GM23338 (cell line): ENCODE measurements at regions not wholly inside any gene's neighbourhood (a gene's known extent, or its start where the extent isn't known, plus 50 kb on each side); places are given as distances from the start of the nearest gene placed in this dataset.

ENCODE experiments used
- ATAC-seq: fragments of 200-7000 bp; cut with Tn5 transposase; 3 replicates; pipeline ENCODE4 v1.9.1; 2020
- DNase-seq: peaks from one replicate; pipeline ENCODE4 v3.0.0-alpha.2; 2015; ENCODE audit warnings: low spot score
- H2AFZ ChIP-seq: fragments of 200-600 bp; sonication (generic); 2 replicates; pipeline ENCODE4 v1.8.0; 2016; ENCODE audit warnings: antibody characterized with exemption, mild to moderate bottlenecking, moderate library complexity
- H3F3A ChIP-seq: fragments of 200-600 bp; sonication (generic); replicated peaks from 2 replicates; pipeline ENCODE4 v1.8.0; 2017; ENCODE audit warnings: antibody characterized with exemption, mixed run types, low read depth
- H3K27ac ChIP-seq: fragments of 200-600 bp; sonication (generic); 2 replicates; pipeline ENCODE4 v1.6.1; 2016; ENCODE audit warnings: low read depth
- H3K27me3 ChIP-seq: fragments of 200-600 bp; sonication (generic); 2 replicates; pipeline ENCODE4 v1.8.0; 2016; ENCODE audit warnings: mild to moderate bottlenecking, mixed run types, moderate library complexity; ENCODE audit not compliant: insufficient read depth
- H3K36me3 ChIP-seq: fragments of 200-600 bp; sonication (generic); 2 replicates; pipeline ENCODE4 v1.8.0; 2016; ENCODE audit warnings: mild to moderate bottlenecking; ENCODE audit not compliant: insufficient read depth
- H3K4me1 ChIP-seq: fragments of 200-600 bp; sonication (generic); 2 replicates; pipeline ENCODE4 v1.8.0; 2016; ENCODE audit warnings: mild to moderate bottlenecking, moderate library complexity; ENCODE audit not compliant: insufficient read depth
- H3K4me2 ChIP-seq: fragments of 200-600 bp; sonication (generic); 2 replicates; pipeline ENCODE4 v1.7.1; 2017; ENCODE audit warnings: mixed run types
- H3K4me3 ChIP-seq: fragments of 200-600 bp; sonication (generic); 2 replicates; pipeline ENCODE4 v1.6.1; 2016; ENCODE audit warnings: mixed run types
- H3K79me2 ChIP-seq: fragments of 200-600 bp; sonication (generic); replicated peaks from 2 replicates; pipeline ENCODE4 v1.8.0; 2017; ENCODE audit warnings: mild to moderate bottlenecking; ENCODE audit not compliant: insufficient read depth
- H3K9me2 ChIP-seq: fragments of 200-600 bp; sonication (generic); 2 replicates; pipeline ENCODE4 v1.8.0; 2017; ENCODE audit not compliant: insufficient read depth
- H4K20me1 ChIP-seq: fragments of 200-600 bp; sonication (generic); replicated peaks from 2 replicates; pipeline ENCODE4 v1.8.0; 2017; ENCODE audit warnings: mild to moderate bottlenecking; ENCODE audit not compliant: insufficient read depth
- H3K27ac Mint-ChIP-seq: 2 replicates; pipeline ENCODE4 v1.8.0; 2020; ENCODE audit warnings: inconsistent platforms, mild to moderate bottlenecking, moderate library complexity, mixed read lengths
- H3K27me3 Mint-ChIP-seq: 3 replicates; pipeline ENCODE4 v1.8.0; 2022; ENCODE audit warnings: low read depth, mild to moderate bottlenecking, moderate library complexity, mixed read lengths, inconsistent platforms; ENCODE audit not compliant: insufficient read depth, poor library complexity
- H3K36me3 Mint-ChIP-seq: 3 replicates; pipeline ENCODE4 v1.8.0; 2021; ENCODE audit warnings: low read depth, mild to moderate bottlenecking, inconsistent platforms, moderate library complexity, mixed read lengths
- H3K4me1 Mint-ChIP-seq: 3 replicates; pipeline ENCODE4 v1.8.0; 2020; ENCODE audit warnings: mild to moderate bottlenecking, inconsistent platforms, mixed read lengths
- H3K4me3 Mint-ChIP-seq: 3 replicates; pipeline ENCODE4 v1.8.0; 2021; ENCODE audit warnings: moderate library complexity, mild to moderate bottlenecking, inconsistent platforms, mixed read lengths
- H3K9me3 Mint-ChIP-seq: 3 replicates; pipeline ENCODE4 v1.8.0; 2020; ENCODE audit warnings: moderate library complexity, mild to moderate bottlenecking, inconsistent platforms, mixed read lengths
- CREB1 ChIP-seq: fragments of 250-450 bp; sonication (Bioruptor Pico); IDR thresholded peaks from 2 replicates; pipeline ENCODE4 v1.5.0; 2020; ENCODE audit warnings: low read depth, mild to moderate bottlenecking, moderate library complexity
- EZH2 ChIP-seq: fragments of 200-600 bp; sonication (generic); IDR thresholded peaks from one replicate; pipeline ENCODE4 v1.8.0; 2017; ENCODE audit warnings: antibody characterized with exemption, mild to moderate bottlenecking, low read depth; ENCODE audit not compliant: unreplicated experiment
- JUNB ChIP-seq: IDR thresholded peaks from one replicate; pipeline ENCODE4 v1.6.1; 2016; ENCODE audit warnings: antibody characterized with exemption; ENCODE audit not compliant: unreplicated experiment
- NANOG ChIP-seq: IDR thresholded peaks from 2 replicates; pipeline ENCODE4 v1.6.1; 2016; ENCODE audit warnings: antibody characterized with exemption, borderline replicate concordance
- POLR2AphosphoS5 ChIP-seq: IDR thresholded peaks from 2 replicates; pipeline ENCODE4 v1.6.1; 2016; ENCODE audit warnings: antibody characterized with exemption, low read depth
- STAT1 ChIP-seq: IDR thresholded peaks from one replicate; pipeline ENCODE4 v1.6.1; 2016; ENCODE audit warnings: antibody characterized with exemption; ENCODE audit not compliant: unreplicated experiment
- ZNF114 ChIP-seq: fragments of 250-450 bp; sonication (Bioruptor Pico); IDR thresholded peaks from 2 replicates; pipeline ENCODE4 v1.5.0; 2020; ENCODE audit warnings: mild to moderate bottlenecking, moderate library complexity
- ZNF331 ChIP-seq: fragments of 250-450 bp; sonication (Bioruptor Pico); IDR thresholded peaks from 2 replicates; pipeline ENCODE4 v1.5.0; 2020; ENCODE audit warnings: low read depth, mild to moderate bottlenecking, moderate library complexity
- TF ChIP-seq, protein P1 (sequence below), 2 experiments: fragments of 200-600 bp in 1 of 2; sonication (generic) in 1 of 2; conservative IDR thresholded peaks; 2 replicates each; pipeline versions ENCODE4 v1.5.1 to v1.6.1; 2016 to 2017; ENCODE audit warnings: antibody characterized with exemption in 2 of 2, low read depth in 2 of 2, mild to moderate bottlenecking in 2 of 2, moderate library complexity in 1 of 2
- TF ChIP-seq, protein P2 (sequence below): fragments of 250-450 bp; sonication (Bioruptor Pico); IDR thresholded peaks from 2 replicates; pipeline ENCODE4 v1.5.0; 2020; ENCODE audit warnings: mild to moderate bottlenecking, moderate library complexity
- TF ChIP-seq, protein P3 (sequence below): IDR thresholded peaks from 2 replicates; pipeline ENCODE4 v1.6.1; 2016; ENCODE audit warnings: antibody characterized with exemption

DNA sequence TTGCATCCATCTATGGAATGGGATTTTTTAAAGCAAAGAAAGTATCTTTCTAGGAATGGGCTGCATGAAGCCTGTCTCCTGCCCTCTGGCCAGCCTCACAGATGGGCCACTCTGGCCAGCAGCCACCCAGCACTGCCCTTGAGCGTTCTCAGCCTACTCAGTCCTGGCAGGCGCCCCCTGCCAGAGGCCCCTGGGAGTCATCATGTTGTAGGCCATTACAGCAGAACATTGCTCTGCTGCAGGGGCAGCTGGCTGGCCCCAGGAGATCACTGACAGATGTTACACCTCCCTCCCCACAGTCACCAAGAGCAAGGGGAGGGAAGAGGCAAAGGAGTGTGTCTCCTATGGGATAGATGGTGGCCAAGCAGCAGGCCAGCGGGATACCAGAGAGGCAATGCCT is 363.7 kb downstream of the NXPE2 start:
- ATAC-seq: peak; percentile 86
- no peak overlapping the region for H2AFZ ChIP-seq
- no peak overlapping the region for H3K27ac ChIP-seq
- H3K4me1 ChIP-seq: no peaks in the 10 kb centered on the region
- no peak overlapping the region for H3K4me2 ChIP-seq
- H4K20me1 ChIP-seq: no peaks in the 10 kb centered on the region
- Mint-ChIP-seq H3K9me3 (peaks cover 5% of the 10 kb centered on the region; the same call in 1 of the 3 replicates), H3K4me1 (no peaks in the 10 kb centered on the region), H3K4me3 (no peak overlapping the region), H3K27ac (no peak overlapping the region), H3K27me3 (no peaks in the 10 kb centered on the region), H3K36me3 (no peaks in the 10 kb centered on the region; the same call in 2 of the 3 replicates)
- peak; percentile 15 for DNase-seq
- no peak overlapping the region for H3K4me3 ChIP-seq
- TF ChIP-seq, protein P1, sequence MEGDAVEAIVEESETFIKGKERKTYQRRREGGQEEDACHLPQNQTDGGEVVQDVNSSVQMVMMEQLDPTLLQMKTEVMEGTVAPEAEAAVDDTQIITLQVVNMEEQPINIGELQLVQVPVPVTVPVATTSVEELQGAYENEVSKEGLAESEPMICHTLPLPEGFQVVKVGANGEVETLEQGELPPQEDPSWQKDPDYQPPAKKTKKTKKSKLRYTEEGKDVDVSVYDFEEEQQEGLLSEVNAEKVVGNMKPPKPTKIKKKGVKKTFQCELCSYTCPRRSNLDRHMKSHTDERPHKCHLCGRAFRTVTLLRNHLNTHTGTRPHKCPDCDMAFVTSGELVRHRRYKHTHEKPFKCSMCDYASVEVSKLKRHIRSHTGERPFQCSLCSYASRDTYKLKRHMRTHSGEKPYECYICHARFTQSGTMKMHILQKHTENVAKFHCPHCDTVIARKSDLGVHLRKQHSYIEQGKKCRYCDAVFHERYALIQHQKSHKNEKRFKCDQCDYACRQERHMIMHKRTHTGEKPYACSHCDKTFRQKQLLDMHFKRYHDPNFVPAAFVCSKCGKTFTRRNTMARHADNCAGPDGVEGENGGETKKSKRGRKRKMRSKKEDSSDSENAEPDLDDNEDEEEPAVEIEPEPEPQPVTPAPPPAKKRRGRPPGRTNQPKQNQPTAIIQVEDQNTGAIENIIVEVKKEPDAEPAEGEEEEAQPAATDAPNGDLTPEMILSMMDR (conservative IDR thresholded peaks at IDR 0.05; ENCODE audit: low read depth in 2 of 2): peak; percentile 38 to 59
- no peak for TF ChIP-seq STAT1
- TF ChIP-seq POLR2AphosphoS5: no peak
- TF ChIP-seq JUNB: no peak
- H3K36me3 ChIP-seq: no peaks in the 10 kb centered on the region
- no peaks in the 10 kb centered on the region for H3K79me2 ChIP-seq
- peaks cover 8% of the 10 kb centered on the region; the same call in 1 of the 2 replicates for H3K9me2 ChIP-seq
- no peaks in the 10 kb centered on the region for H3F3A ChIP-seq
- H3K27me3 ChIP-seq: no peaks in the 10 kb centered on the region

DNA sequence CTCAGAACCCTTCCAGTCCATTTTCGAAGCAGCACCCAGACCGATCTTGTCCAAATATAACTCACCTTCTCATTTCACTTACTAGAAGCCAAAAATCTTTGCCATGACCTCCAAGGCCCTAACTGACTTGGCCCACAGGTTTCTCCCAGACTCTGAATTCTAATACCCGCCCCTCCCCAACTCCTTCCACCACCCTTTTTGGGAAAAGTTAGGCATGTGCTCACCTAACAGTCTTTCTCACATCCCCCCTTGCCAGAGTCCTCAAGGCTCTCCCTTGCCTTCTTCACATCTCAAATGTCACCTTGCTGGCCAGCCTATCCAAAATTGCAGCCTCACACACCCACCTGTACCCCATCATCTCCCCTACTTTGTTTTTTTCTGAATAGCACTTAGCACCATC is 369.3 kb downstream of the NXPE2 start:
- Histone ChIP-seq H3K4me1 (peaks cover 11% of the 10 kb centered on the region), H3F3A (no peaks in the 10 kb centered on the region), H3K9me2 (peaks cover 5% of the 10 kb centered on the region; the same call in 1 of the 2 replicates), H3K4me2 (no peak overlapping the region), H2AFZ (no peak overlapping the region), H3K36me3 (no peaks in the 10 kb centered on the region), H3K27me3 (no peaks in the 10 kb centered on the region), H4K20me1 (no peaks in the 10 kb centered on the region; the same call in 1 of the 2 replicates), H3K27ac (no peak overlapping the region), H3K79me2 (no peaks in the 10 kb centered on the region), H3K4me3 (no peak overlapping the region)
- H3K27ac Mint-ChIP-seq: no peak overlapping the region
- ATAC-seq (no peak), DNase-seq (no peak)
- H3K9me3 Mint-ChIP-seq: no peaks in the 10 kb centered on the region
- H3K36me3 Mint-ChIP-seq: no peaks in the 10 kb centered on the region
- H3K4me3 Mint-ChIP-seq: no peak overlapping the region
- H3K27me3 Mint-ChIP-seq: no peaks in the 10 kb centered on the region
- peaks cover 14% of the 10 kb centered on the region for H3K4me1 Mint-ChIP-seq
- TF ChIP-seq CREB1 (CRISPR knock-in tag) (no peak), STAT1 (no peak), NANOG (no peak), EZH2 (no peak), JUNB (no peak), ZNF114 (CRISPR knock-in tag) (no peak), ZNF331 (CRISPR knock-in tag) (no peak)
- TF ChIP-seq, protein P2, sequence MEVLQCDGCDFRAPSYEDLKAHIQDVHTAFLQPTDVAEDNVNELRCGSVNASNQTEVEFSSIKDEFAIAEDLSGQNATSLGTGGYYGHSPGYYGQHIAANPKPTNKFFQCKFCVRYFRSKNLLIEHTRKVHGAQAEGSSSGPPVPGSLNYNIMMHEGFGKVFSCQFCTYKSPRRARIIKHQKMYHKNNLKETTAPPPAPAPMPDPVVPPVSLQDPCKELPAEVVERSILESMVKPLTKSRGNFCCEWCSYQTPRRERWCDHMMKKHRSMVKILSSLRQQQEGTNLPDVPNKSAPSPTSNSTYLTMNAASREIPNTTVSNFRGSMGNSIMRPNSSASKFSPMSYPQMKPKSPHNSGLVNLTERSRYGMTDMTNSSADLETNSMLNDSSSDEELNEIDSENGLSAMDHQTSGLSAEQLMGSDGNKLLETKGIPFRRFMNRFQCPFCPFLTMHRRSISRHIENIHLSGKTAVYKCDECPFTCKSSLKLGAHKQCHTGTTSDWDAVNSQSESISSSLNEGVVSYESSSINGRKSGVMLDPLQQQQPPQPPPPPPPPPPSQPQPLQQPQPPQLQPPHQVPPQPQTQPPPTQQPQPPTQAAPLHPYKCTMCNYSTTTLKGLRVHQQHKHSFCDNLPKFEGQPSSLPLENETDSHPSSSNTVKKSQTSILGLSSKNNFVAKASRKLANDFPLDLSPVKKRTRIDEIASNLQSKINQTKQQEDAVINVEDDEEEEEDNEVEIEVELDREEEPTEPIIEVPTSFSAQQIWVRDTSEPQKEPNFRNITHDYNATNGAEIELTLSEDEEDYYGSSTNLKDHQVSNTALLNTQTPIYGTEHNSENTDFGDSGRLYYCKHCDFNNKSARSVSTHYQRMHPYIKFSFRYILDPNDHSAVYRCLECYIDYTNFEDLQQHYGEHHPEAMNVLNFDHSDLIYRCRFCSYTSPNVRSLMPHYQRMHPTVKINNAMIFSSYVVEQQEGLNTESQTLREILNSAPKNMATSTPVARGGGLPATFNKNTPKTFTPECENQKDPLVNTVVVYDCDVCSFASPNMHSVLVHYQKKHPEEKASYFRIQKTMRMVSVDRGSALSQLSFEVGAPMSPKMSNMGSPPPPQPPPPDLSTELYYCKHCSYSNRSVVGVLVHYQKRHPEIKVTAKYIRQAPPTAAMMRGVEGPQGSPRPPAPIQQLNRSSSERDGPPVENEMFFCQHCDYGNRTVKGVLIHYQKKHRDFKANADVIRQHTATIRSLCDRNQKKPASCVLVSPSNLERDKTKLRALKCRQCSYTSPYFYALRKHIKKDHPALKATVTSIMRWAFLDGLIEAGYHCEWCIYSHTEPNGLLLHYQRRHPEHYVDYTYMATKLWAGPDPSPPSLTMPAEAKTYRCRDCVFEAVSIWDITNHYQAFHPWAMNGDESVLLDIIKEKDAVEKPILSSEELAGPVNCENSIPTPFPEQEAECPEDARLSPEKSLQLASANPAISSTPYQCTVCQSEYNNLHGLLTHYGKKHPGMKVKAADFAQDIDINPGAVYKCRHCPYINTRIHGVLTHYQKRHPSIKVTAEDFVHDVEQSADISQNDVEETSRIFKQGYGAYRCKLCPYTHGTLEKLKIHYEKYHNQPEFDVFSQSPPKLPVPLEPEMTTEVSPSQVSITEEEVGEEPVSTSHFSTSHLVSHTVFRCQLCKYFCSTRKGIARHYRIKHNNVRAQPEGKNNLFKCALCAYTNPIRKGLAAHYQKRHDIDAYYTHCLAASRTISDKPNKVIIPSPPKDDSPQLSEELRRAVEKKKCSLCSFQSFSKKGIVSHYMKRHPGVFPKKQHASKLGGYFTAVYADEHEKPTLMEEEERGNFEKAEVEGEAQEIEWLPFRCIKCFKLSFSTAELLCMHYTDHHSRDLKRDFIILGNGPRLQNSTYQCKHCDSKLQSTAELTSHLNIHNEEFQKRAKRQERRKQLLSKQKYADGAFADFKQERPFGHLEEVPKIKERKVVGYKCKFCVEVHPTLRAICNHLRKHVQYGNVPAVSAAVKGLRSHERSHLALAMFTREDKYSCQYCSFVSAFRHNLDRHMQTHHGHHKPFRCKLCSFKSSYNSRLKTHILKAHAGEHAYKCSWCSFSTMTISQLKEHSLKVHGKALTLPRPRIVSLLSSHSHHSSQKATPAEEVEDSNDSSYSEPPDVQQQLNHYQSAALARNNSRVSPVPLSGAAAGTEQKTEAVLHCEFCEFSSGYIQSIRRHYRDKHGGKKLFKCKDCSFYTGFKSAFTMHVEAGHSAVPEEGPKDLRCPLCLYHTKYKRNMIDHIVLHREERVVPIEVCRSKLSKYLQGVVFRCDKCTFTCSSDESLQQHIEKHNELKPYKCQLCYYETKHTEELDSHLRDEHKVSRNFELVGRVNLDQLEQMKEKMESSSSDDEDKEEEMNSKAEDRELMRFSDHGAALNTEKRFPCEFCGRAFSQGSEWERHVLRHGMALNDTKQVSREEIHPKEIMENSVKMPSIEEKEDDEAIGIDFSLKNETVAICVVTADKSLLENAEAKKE (CRISPR knock-in tag): no peak
- TF ChIP-seq, protein P3, sequence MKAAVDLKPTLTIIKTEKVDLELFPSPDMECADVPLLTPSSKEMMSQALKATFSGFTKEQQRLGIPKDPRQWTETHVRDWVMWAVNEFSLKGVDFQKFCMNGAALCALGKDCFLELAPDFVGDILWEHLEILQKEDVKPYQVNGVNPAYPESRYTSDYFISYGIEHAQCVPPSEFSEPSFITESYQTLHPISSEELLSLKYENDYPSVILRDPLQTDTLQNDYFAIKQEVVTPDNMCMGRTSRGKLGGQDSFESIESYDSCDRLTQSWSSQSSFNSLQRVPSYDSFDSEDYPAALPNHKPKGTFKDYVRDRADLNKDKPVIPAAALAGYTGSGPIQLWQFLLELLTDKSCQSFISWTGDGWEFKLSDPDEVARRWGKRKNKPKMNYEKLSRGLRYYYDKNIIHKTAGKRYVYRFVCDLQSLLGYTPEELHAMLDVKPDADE: no peak
- TF ChIP-seq, protein P1 (conservative IDR thresholded peaks at IDR 0.05; ENCODE audit: low read depth in 2 of 2): no peak
